Loucy (cell line): ENCODE measurements at regions not wholly inside any gene's neighbourhood (a gene's known extent, or its start where the extent isn't known, plus 50 kb on each side); places are given as distances from the start of the nearest gene placed in this dataset.

ENCODE experiments used
- CTCF ChIP-seq: fragments of 200-600 bp; sonication (generic); conservative IDR thresholded peaks from 2 replicates; pipeline ENCODE4 v1.5.1; 2014; ENCODE audit warnings: mild to moderate bottlenecking, antibody characterized with exemption, low read length
- EZH2phosphoT487 ChIP-seq: fragments of 200-600 bp; IDR thresholded peaks from 2 replicates; pipeline ENCODE4 v1.6.1; 2018; ENCODE audit warnings: antibody characterized with exemption, mild to moderate bottlenecking, moderate library complexity, borderline replicate concordance

GRCh38 chr5:158224253-158224652 lies 365.3 kb upstream of the CLINT1 start:
- TF ChIP-seq CTCF (no peak), EZH2phosphoT487 (no peak)
